ENCODE measurements at regions not wholly inside any gene's neighbourhood (a gene's known extent, or its start where the extent isn't known, plus 50 kb on each side); places are given as distances from the start of the nearest gene placed in this dataset.
A peak's percentile ranks its signal among the peaks of the same experiment; 100 is the strongest.

- Histone ChIP-seq H3K36me3 (ENCODE audit: control insufficient read depth in 2 of 3, insufficient read depth in 3 of 3, low read length in 3 of 3) (no peaks in the 10 kb centered on the region), H3K9ac (ENCODE audit: low read length in 3 of 3) (no peak overlapping the region), H3K4me3 (ENCODE audit: low read length in 3 of 3) (no peak overlapping the region), H3K27me3 (ENCODE audit: control insufficient read depth, insufficient read depth, low read length) (no peaks in the 10 kb centered on the region), H3K27ac (ENCODE audit: low read depth in 2 of 2, low read length in 2 of 2) (no peak overlapping the region), H3K4me1 (ENCODE audit: control insufficient read depth in 2 of 3, insufficient read depth in 2 of 3, low read depth in 1 of 3, low read length in 3 of 3) (no peaks in the 10 kb centered on the region), H3K9me3 (ENCODE audit: control insufficient read depth in 2 of 3, insufficient read depth in 1 of 3, low read length in 3 of 3) (no peaks in the 10 kb centered on the region)
- DNase-seq = no peak
- FAIRE-seq = no peak
- intact Hi-C loops (cut with DNase I) = no loop called here
- TF ChIP-seq, protein P1, sequence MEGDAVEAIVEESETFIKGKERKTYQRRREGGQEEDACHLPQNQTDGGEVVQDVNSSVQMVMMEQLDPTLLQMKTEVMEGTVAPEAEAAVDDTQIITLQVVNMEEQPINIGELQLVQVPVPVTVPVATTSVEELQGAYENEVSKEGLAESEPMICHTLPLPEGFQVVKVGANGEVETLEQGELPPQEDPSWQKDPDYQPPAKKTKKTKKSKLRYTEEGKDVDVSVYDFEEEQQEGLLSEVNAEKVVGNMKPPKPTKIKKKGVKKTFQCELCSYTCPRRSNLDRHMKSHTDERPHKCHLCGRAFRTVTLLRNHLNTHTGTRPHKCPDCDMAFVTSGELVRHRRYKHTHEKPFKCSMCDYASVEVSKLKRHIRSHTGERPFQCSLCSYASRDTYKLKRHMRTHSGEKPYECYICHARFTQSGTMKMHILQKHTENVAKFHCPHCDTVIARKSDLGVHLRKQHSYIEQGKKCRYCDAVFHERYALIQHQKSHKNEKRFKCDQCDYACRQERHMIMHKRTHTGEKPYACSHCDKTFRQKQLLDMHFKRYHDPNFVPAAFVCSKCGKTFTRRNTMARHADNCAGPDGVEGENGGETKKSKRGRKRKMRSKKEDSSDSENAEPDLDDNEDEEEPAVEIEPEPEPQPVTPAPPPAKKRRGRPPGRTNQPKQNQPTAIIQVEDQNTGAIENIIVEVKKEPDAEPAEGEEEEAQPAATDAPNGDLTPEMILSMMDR (IDR thresholded peaks at IDR 0.05; ENCODE audit: borderline replicate concordance, extremely low read depth, insufficient read depth) = no peak
These were observed 188.0 kb upstream of the NAMPT start for GRCh38 chr7:106472741-106473140.

- H3K4me1 ChIP-seq (ENCODE audit: control insufficient read depth in 2 of 3, insufficient read depth in 2 of 3, low read depth in 1 of 3, low read length in 3 of 3) = peaks cover 0 to 2% (median 2%) of the 10 kb centered on the region in 3 donors
- FAIRE-seq (peak; percentile 13), DNase-seq (no peak)
- no peaks in the 10 kb centered on the region for H3K9me3 ChIP-seq (ENCODE audit: control insufficient read depth in 2 of 3, insufficient read depth in 1 of 3, low read length in 3 of 3)
- H3K36me3 ChIP-seq (ENCODE audit: control insufficient read depth in 2 of 3, insufficient read depth in 3 of 3, low read length in 3 of 3) = no peaks in the 10 kb centered on the region
- no peaks in the 10 kb centered on the region for H3K27me3 ChIP-seq (ENCODE audit: control insufficient read depth, insufficient read depth, low read length)
- TF ChIP-seq, protein P1 (IDR thresholded peaks at IDR 0.05; ENCODE audit: borderline replicate concordance, extremely low read depth, insufficient read depth) = no peak
- no peak overlapping the region for H3K9ac ChIP-seq (ENCODE audit: low read length in 3 of 3)
- H3K27ac ChIP-seq (ENCODE audit: low read depth in 2 of 2, low read length in 2 of 2) = no peak overlapping the region
- H3K4me3 ChIP-seq (ENCODE audit: low read length in 3 of 3) = no peak overlapping the region
- intact Hi-C loops (cut with DNase I) = no loop called here
These were observed 187.1 kb upstream of the NAMPT start for GRCh38 chr7:106471686-106472440.

GRCh38 chr7:106471021-106471420, 186.2 kb upstream of the NAMPT start:
- FAIRE-seq (no peak), DNase-seq (no peak)
- peaks cover 0 to 9% (median 2%) of the 10 kb centered on the region in 3 donors for H3K4me1 ChIP-seq (ENCODE audit: control insufficient read depth in 2 of 3, insufficient read depth in 2 of 3, low read depth in 1 of 3, low read length in 3 of 3)

More at GRCh38 chr7:106471021-106471420, 186.2 kb upstream of the NAMPT start:
- H3K9me3 ChIP-seq (ENCODE audit: control insufficient read depth in 2 of 3, insufficient read depth in 1 of 3, low read length in 3 of 3) = no peaks in the 10 kb centered on the region
- H3K9ac ChIP-seq (ENCODE audit: low read length in 3 of 3) = no peak overlapping the region
- H3K36me3 ChIP-seq (ENCODE audit: control insufficient read depth in 2 of 3, insufficient read depth in 3 of 3, low read length in 3 of 3) = no peaks in the 10 kb centered on the region
- no peak overlapping the region for H3K27ac ChIP-seq (ENCODE audit: low read depth in 2 of 2, low read length in 2 of 2)
- intact Hi-C loops (cut with DNase I) = no loop called here
- no peaks in the 10 kb centered on the region for H3K27me3 ChIP-seq (ENCODE audit: control insufficient read depth, insufficient read depth, low read length)
- TF ChIP-seq, protein P1 (IDR thresholded peaks at IDR 0.05; ENCODE audit: borderline replicate concordance, extremely low read depth, insufficient read depth) = no peak
- H3K4me3 ChIP-seq (ENCODE audit: low read length in 3 of 3) = no peak overlapping the region
